Tongue (tissue), 1 donor: ENCODE measurements at regions not wholly inside any gene's neighbourhood (a gene's known extent, or its start where the extent isn't known, plus 50 kb on each side); places are given as distances from the start of the nearest gene placed in this dataset.

ENCODE experiments used
- DNase-seq: peaks from one replicate; pipeline ENCODE4 v3.0.0-alpha.2; 2015

DNA sequence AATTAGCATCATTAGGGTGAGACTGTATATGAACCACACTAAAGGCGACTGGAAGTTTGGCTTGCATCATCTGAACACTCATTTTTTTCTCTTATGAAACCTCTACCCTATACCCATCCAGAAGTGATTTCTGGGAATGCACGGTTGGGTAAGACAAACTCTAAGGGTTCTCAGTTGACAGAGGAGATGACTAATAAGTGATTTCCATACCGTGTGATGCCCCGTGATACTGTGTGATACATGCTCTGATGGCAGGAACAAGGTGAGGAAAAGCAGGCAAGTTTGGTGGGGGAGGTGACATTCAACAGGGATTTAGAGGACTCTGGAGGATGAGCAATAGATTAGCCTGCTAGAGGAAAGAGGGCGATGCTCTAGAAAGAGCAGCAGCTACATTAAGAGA, 156.4 kb upstream of the CCL2 start:
- no peak for DNase-seq

DNA sequence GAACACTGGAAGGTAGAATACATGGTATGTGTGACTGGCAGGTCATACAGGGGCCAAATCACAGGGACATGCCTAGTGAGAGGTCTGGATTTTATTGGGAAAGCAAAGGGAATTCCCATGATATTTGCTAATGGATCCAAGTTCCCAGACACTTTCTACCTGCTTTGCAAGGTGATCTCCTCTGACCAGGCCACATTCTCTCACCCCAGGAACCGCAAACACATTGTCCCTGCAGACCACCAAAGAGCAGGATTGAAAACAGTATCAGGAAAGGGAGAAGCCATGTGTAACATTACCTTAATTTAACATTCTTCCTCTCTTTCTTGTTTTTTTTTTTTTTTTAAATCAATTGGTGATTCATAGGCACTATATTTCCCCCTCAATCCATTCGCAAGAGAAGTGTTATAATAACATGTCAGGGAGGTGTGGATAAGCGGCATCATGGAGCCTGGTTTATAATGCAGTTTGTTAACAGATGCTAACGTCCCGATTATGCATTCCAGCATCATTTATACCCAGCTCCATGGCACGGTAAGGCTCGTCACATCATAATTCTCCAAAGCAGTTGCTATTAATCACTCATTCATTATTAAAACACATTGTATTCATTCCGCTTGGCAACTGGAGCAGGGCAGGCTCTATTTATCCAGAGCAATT, 155.1 kb upstream of the CCL2 start:
- DNase-seq = no peak

DNA sequence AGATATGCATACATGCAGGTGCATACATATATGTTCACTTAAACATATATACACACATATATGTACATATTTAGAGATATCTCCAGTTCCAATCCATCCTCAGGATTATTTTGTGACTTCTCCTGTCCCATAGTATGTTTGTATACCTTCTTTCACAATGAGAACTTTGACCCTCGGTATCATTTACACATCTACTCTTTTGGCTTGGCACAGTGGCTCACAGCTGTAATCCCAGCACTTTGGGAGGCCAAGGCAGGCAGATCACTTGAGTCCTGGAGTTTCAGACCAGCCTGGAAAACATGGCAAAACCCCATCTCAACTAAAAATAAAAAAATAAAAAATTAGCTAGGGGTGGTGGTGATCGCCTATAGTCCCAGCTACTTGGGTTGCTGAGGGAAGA, 148.1 kb upstream of the CCL2 start:
- no peak for DNase-seq

DNA sequence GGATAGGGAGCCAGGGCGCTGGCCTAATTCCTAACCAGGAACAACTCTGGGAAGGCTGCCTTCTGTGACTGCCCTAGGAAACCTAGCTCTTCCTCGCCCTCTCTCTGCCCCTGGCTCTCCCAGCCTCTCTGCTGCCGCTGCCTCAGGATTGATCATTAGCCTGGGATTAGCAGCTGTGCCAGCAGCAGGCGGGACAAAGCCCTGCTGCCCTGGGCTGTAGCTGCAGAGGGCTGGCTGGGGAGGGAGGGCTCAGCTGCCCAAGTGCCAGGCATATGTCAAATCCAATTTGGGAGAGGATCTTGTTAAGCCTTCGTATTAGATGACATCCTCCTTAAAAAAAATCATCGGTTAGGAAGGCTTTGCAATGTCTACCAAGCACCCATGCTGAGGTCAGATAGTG, 144.8 kb upstream of the CCL2 start:
- DNase-seq = peak; percentile 85

DNA sequence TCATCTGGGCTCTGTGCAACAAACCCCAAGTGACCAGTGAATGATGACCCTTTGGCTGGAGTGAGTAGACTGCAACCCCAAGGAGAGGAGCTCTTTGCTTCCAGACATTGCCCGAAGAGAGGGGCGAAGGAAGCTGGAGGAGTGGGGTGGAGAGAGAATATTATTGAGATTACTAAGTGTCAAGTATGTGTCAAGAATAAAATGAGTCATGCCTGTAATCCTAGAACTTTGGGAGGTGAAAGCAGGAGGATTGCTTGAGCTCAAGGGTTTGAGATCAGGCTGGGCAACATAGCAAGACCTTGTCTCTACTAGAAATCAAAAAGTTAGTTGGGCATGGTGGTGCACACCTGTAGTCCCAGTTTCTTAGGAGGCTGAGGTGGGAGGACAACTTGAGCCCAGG, 142.0 kb upstream of the CCL2 start:
- no peak for DNase-seq

DNA sequence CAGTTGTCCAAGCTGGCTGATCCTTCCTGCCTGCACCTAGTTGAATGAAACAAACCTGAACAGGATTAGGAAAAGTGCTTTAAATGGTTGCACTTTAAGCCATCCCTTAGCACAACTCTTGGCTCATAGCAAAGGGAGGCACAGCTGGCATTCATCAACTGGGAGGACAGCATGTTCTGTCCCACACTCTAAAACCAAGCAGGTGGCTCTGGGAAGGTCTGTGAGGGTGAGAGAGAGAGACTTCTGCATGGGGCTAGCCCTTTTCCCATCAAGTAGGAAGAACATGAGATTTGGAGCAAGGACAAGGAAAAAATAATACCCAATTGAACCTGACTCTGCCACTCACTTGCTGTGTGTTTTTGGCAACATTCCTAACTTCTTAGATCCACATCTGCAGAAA, 140.9 kb upstream of the CCL2 start:
- DNase-seq = peak; percentile 78

DNA sequence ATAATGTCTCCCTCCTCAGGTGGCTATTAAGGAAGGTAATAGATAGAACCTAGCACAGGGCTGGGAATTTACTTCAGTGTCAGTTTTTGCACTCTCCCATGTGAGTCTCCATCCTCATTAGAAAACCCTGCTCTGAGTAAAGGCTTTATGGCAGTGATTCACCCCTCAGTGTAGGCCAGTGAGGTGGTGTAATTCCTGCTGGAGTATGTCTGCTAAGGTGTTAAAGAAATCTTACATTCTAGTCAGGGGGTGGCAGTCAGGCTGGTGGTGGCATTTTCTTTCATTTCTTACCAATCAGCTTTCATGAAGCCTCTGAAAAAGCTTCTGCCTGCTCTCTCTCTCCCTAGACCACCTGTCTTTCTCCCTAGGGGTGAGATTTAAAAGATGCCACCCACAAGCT, 138.8 kb upstream of the CCL2 start:
- no peak for DNase-seq

DNA sequence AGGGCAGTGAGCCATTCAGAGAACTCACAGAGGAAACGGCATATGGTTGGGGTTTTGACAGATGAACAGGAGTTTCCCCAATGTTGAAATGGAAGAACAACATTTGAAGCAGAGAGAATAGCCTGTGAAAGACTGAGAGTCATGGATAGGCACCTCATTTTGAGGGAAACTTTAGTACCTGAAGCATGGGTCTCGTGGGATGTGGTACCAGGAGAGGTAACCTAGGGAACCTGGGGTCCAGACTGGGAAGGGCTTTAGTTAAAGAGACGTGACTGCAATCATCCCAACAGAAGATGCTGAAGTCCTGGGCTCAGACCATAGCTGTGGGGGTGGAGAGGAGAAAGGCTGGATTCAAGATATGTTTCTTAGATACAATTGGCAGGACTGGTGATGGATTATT, 137.8 kb upstream of the CCL2 start:
- no peak for DNase-seq

DNA sequence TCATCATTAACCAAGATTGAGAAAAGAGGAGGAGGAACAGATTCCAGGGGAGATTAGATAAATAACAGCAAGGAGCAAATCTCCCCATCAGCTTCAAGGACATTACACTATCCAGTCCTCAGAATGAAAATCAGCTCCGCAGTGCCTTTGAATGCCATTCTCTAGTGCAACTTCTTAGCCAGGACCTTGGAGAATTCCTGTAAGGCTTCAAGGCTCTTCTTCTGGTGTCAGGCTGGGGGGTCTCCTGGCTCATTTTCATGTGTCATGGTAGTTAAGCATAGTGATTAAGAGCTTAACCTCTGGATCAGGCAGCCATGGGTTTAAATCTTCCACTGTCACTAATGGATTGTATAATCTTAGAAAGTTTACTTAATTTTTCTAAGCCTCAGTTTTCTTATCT, 137.3 kb upstream of the CCL2 start:
- no peak for DNase-seq

DNA sequence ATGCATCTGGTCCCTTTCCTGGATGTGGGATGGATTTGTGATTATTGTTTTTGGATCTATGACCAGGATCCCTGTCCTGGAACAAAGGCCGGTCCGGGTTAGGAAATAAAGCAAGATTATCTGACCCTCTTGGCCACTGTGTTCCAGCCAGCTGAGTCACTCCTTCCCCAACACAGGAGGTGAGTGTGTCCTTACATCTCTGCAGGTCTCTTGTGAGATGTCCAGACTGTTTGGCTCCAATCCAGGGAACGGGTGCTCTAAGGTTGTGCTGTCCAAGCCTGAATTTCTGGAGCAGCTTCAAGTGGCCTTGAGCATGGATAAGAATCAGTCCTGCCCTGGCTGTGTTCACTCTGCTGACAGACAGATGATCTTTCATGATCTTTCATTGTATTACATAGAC, 136.5 kb upstream of the CCL2 start:
- no peak for DNase-seq

DNA sequence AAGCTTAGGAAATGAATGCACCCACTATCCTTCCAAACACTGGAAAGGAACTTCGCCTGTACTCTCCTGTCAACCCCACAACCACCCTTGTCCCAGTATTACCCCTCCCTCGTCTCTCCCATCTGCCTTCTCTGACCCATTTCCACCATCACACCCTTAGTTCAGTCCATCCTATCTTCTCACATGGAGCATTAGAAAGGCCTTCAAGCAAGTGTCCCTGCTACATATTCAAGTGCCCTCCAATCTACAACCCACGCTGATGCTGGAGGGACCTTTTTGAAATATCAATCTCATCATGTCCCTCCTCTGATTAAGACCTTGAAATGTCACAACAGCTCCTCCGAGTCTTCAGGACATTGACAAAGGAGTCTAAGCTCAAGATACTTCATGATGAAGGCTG, 133.8 kb upstream of the CCL2 start:
- no peak for DNase-seq

DNA sequence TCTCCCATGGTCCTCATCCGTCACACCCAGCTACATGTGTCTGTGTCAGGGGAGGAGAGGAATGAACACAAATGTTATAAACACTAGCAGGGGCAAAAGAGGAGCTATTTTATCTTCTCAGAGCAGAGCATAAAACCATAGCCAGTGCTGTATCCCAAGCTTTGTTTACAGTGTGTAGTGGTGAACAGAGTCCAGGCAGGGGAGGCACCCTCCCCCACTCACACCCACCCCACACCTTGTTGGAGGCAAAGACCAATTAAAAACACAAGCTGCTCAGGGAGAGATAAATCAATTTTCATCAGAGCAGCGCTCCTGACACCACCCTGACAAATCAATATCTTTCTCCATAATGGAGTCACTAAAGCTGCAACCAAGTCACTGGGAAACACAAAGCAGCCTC, 132.6 kb upstream of the CCL2 start:
- DNase-seq = no peak

DNA sequence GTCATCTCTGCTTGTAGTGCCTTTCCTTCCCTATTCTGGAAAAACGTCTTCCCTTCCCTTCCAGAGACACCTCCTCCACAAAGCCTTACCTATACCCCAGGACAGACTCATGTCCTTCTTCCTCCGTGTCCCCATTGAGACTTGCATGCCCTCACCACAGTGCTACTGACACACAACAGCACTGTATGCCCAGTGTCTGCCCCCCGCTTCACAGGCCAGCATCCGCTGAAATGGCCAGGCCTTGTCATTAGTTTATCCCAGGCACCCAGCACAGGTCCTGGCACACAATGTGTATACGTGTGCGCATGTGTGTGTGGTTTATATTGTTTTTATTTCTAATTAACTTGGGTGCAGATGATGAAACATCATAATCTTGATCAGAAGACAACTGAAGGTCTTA, 130.1 kb upstream of the CCL2 start:
- no peak for DNase-seq

DNA sequence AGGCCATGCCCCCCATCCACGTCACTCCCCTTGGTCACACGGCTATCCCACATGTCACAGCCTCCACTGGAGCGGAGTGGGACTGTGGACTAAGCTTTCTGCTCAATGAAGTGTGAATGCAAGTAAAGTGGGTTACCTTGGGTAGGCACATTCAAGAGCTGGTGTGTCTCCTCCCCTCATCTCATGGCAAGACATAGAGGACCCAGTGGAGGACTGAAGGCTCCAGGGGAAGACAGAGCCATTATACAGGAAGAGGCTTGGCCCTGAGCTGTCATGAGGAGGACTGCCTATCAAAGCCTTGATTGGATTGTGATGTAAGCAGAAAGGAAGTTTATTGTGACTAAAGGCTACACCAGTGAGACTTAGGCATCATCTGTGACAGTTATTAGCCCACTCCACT, 129.2 kb upstream of the CCL2 start:
- no peak for DNase-seq

DNA sequence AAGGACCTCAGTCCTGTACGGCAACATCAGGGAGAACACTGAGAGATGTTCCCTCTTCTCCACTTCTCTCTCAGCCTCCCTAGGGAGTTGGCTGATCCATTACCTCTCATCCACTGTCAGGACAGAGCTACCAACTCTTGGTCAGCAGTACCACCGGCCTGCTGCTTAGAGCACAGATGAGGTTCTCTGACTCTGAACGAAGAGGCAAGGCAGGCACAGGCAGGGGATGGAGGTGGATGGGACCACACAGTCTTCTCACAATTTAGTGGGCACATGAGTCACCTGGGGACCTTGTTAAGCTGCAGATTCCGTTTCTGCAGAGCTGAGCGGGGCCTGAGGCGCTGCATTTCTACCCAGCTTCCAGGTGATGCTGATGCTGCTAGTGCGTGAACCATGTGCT, 128.6 kb upstream of the CCL2 start:
- no peak for DNase-seq

DNA sequence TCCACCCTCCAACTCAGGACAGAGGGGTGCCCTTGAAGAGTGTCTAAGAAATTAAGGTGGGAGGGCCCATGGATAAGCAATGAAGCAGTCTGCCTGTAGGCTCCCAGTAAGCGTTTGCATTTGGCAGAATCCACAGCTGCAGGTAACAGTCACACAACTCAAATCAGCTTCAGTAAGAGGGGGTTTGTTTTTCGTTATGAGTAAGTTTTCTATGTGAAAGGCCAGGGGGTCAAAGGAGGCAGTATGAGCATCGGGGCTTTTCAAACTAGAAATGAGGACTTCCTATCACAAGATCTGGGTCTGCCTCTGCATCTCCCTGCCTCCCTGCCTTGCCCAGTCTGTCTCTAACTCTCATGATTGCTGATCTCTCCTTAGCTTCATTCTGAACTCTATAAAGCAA, 128.1 kb upstream of the CCL2 start:
- no peak for DNase-seq

DNA sequence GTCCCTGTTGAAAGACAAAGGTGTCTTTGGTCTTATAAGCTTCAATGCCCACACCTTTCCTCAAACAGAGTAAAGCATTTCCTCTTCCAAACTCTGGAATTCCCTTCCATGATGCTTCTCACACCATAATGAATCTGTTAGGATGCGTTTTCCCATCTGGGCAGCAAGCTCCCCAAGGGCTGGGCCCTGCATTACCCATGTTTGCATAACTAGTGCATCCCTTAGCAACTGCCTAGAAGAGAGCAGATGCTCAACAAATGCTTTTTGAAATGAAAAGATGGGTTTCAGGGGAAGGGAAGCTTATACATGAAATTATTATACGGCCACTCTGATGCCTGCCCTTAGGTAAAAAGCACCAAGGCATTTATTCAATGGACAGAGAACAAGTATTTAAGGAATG, 124.5 kb upstream of the CCL2 start:
- DNase-seq = no peak

DNA sequence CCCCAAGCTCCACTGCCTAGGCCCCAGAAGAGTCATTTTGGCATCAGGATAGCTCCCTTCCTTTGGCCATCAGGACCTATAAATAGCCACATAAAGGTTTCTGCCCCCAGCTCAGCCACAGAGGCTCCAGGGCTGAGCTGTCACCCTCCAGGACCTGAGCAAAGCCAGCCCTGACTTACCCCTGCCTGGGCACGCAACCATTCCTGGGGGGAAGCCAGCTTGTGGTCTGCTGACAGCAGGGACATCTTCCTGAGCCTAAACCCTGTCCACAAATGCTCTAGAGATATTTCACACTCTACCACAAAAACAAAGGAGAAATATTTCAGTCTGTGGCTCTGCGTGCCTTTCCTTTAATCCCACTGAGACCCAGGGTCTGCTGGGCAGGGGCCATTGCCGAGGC, 123.7 kb upstream of the CCL2 start:
- DNase-seq = no peak

DNA sequence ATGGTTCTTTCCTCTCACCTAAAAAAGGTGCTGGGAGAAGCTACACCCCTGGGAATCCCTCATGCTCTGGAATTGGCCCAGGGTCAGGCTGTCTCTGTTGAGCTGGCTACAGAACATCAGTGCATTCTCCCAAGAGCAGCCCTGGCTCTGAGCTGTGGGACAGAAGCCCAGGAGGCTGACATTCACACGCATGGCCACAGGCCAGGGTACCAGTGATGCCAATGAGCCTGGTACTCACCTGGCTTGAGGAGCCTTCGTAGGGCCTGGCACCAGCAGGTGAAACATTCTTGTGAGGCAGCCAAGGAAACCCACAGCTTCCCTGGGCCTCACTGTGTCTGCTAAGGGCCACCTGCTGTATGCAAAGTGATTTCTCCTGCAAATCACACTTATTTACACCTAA, 121.7 kb upstream of the CCL2 start:
- DNase-seq = no peak

DNA sequence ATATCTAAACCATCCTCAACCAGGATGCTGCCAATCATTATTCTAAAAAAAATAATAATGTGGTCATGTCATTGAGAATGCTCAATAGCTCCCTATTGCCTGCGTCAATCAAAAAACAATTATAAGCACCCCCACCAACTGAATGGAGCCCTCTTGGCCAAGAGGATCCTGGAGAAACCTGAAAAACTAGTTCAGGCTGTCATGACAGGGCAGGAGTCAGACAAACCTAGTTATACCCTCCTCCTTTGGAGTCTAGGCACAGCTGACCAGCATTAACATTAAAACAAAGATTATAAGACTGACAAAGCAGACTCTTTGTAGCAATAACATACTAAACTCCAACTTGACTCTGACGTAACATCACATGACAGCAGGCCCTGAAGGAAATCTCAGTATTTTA, 119.2 kb upstream of the CCL2 start:
- no peak for DNase-seq

DNA sequence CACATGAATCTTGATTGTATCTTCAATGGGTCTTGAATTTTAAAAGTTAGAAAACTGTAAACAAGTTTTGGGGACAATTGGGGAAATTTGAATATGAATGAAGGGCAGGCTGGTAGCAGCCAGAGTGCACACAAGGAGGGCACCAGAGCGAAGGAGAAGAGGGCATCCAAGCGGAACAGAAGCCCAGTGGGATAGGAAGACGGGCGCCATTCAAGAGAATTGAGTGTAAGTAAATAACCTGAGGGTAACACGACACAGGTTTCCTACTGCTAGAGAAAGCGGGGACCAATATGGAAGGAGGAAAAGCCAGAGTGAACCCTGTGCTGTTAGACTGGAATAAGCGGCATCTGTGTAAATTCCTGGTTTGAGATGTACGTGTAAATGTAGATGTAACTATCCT, 115.1 kb upstream of the CCL2 start:
- no peak for DNase-seq

DNA sequence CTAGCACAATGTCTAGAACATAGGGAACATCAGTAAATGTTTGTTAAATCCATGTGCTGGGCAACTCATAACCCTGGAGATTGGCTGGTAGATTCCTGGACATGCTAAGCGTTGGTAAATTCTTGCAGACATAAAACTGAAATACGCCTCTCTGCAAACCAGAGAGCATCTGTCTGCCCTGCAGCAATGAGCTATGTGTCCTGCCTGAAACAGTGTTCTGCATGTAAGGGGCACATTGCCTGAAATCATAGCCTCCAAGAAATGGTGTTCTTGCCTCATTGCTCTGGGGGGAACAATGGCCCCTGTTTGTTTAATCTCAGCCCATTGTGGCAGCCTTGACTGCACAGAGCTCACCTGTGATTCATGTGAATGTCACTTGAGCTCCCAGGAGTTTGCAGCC, 113.5 kb upstream of the CCL2 start:
- no peak for DNase-seq

DNA sequence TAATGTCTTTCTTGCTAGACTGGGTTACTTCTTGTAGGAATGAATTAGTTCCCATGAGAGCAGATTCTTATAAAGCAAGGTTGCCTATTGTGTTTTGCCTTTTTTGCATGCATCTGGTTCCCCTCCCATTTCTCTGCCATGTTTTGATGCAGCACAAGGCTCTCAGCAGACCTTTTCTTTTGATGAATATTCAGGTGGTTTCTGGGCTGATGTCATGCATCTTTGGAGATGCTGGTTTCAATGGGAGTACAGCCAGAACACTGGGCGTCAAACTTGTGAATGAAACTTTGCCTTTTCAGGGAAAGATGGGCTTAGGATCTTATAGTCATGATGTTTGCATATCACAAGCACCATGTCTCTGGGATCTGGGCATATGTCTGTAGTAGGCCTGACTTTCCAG, 111.7 kb upstream of the CCL2 start:
- no peak for DNase-seq

DNA sequence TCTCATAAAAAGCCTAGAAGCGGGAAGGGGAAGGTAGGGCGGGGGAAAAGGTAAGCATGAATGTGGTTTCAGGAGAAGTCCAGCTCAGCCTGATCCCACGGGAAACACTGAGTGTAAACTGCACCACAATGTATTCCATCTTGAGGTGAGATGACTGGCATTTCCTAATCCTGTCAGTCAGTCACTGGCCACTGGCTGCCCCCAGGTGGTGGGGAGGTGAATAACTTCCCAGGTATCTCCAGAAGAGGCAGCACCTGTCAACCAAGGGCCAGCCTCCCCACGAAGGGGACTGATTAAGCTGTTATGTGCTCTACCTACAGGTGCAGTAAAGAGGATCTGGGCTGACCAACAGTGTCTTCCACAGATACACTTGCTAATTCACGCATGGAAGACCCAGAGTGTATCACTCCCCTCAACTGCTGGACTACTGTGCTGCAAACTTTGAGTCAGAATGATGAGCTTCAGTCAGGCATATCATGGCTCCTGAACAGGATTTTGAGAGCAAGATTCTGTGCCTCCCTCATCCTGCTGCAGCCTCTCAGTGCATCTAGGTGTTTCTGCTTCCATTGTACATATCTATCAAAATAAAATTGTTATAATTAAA, 108.5 kb upstream of the CCL2 start:
- peak; percentile 44 for DNase-seq

DNA sequence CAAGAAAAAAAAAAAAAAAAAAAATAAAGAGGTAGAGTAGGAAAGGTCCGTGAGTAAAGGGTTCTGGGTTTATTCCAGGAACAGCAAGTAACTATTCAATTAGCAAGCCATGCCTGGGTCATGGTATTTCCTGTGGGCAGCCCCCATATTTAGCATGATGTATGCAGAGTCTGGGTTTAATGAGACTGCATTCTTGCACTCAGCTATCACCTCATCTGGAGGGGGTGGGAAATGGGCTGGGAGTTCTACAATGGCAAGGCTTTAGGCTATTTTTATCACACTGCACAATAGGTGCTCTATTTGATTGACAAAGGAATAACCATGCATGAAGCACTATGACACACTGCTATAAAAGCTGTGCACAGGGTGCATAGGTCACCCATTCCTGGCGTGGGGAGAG, 104.0 kb upstream of the CCL2 start:
- no peak for DNase-seq
